Right lobe of liver (tissue), 4 donors: ENCODE measurements at regions not wholly inside any gene's neighbourhood (a gene's known extent, or its start where the extent isn't known, plus 50 kb on each side); places are given as distances from the start of the nearest gene placed in this dataset.

ENCODE experiments used
- POLR2A ChIP-seq: fragments of 450-650 bp; IDR thresholded peaks from one replicate; pipeline ENCODE4 v1.6.1; 2017; ENCODE audit warnings: antibody characterized with exemption, mild to moderate bottlenecking
- TF ChIP-seq, protein P1 (sequence below), 4 donors: fragments of 200-600 bp in 3 of 4; fragments of 450-650 bp in 1 of 4; IDR thresholded peaks; one replicate each; pipeline versions ENCODE4 v1.5.1 to v1.8.0; 2016 to 2022; ENCODE audit warnings: antibody characterized with exemption in 4 of 4, mild to moderate bottlenecking in 2 of 4
- donor health status: DM: no; HTN: no; CAD: no.
- donor health status: DM: no; HTN: no; CAD: no.
- donor health status: DM: no; HTN: yes; CAD: no.

DNA sequence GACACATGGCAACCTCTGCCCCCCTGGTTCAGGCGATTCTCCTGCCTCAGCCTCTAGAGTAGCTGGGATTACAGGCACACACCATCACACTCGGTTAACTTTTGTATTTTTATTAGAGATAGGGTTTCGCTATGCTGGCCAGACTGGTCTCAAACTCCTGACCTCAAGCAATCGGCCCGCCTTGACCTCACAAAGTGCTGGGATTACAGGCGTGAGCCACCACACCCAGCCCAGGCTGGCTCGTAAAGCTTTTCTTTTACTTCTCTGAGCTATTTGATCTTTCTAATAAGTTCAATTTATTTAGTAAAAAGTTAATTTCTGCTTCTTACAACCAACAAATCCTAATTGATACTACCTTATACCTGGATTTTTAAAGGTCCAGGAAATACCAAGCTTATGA lies 127.4 kb upstream of the KRR1 start:
- TF ChIP-seq, protein P1, sequence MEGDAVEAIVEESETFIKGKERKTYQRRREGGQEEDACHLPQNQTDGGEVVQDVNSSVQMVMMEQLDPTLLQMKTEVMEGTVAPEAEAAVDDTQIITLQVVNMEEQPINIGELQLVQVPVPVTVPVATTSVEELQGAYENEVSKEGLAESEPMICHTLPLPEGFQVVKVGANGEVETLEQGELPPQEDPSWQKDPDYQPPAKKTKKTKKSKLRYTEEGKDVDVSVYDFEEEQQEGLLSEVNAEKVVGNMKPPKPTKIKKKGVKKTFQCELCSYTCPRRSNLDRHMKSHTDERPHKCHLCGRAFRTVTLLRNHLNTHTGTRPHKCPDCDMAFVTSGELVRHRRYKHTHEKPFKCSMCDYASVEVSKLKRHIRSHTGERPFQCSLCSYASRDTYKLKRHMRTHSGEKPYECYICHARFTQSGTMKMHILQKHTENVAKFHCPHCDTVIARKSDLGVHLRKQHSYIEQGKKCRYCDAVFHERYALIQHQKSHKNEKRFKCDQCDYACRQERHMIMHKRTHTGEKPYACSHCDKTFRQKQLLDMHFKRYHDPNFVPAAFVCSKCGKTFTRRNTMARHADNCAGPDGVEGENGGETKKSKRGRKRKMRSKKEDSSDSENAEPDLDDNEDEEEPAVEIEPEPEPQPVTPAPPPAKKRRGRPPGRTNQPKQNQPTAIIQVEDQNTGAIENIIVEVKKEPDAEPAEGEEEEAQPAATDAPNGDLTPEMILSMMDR (IDR thresholded peaks at IDR 0.05): no peak
- TF ChIP-seq POLR2A: no peak
